ENCODE measurements at regions not wholly inside any gene's neighbourhood (a gene's known extent, or its start where the extent isn't known, plus 50 kb on each side); places are given as distances from the start of the nearest gene placed in this dataset.

GRCh38 chr12:19025582-19025981 is 104.0 kb upstream of the PLEKHA5 start:
- no peak for TF ChIP-seq ZFP3 (CRISPR knock-in tag; IDR thresholded peaks at IDR 0.05)
- no peak for TF ChIP-seq SNAI2 (CRISPR knock-in tag; IDR thresholded peaks at IDR 0.05)
- no peak for TF ChIP-seq GLIS3 (CRISPR knock-in tag; IDR thresholded peaks at IDR 0.05)
- no peak for TF ChIP-seq ZNF70 (CRISPR knock-in tag; IDR thresholded peaks at IDR 0.05)
- no peak for TF ChIP-seq ESRRG (CRISPR knock-in tag; IDR thresholded peaks at IDR 0.05)
- no peak for TF ChIP-seq PPARA (CRISPR knock-in tag; IDR thresholded peaks at IDR 0.05; ENCODE audit: borderline replicate concordance)
- no peak for TF ChIP-seq OSR1 (CRISPR knock-in tag; IDR thresholded peaks at IDR 0.05)
- TF ChIP-seq RARB (CRISPR knock-in tag; IDR thresholded peaks at IDR 0.05), result no peak
- TF ChIP-seq, protein P1, sequence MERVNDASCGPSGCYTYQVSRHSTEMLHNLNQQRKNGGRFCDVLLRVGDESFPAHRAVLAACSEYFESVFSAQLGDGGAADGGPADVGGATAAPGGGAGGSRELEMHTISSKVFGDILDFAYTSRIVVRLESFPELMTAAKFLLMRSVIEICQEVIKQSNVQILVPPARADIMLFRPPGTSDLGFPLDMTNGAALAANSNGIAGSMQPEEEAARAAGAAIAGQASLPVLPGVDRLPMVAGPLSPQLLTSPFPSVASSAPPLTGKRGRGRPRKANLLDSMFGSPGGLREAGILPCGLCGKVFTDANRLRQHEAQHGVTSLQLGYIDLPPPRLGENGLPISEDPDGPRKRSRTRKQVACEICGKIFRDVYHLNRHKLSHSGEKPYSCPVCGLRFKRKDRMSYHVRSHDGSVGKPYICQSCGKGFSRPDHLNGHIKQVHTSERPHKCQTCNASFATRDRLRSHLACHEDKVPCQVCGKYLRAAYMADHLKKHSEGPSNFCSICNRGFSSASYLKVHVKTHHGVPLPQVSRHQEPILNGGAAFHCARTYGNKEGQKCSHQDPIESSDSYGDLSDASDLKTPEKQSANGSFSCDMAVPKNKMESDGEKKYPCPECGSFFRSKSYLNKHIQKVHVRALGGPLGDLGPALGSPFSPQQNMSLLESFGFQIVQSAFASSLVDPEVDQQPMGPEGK (CRISPR knock-in tag; IDR thresholded peaks at IDR 0.05; ENCODE audit: borderline replicate concordance), result no peak
- TF ChIP-seq, protein P2, sequence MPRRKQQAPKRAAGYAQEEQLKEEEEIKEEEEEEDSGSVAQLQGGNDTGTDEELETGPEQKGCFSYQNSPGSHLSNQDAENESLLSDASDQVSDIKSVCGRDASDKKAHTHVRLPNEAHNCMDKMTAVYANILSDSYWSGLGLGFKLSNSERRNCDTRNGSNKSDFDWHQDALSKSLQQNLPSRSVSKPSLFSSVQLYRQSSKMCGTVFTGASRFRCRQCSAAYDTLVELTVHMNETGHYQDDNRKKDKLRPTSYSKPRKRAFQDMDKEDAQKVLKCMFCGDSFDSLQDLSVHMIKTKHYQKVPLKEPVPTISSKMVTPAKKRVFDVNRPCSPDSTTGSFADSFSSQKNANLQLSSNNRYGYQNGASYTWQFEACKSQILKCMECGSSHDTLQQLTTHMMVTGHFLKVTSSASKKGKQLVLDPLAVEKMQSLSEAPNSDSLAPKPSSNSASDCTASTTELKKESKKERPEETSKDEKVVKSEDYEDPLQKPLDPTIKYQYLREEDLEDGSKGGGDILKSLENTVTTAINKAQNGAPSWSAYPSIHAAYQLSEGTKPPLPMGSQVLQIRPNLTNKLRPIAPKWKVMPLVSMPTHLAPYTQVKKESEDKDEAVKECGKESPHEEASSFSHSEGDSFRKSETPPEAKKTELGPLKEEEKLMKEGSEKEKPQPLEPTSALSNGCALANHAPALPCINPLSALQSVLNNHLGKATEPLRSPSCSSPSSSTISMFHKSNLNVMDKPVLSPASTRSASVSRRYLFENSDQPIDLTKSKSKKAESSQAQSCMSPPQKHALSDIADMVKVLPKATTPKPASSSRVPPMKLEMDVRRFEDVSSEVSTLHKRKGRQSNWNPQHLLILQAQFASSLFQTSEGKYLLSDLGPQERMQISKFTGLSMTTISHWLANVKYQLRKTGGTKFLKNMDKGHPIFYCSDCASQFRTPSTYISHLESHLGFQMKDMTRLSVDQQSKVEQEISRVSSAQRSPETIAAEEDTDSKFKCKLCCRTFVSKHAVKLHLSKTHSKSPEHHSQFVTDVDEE (CRISPR knock-in tag; IDR thresholded peaks at IDR 0.05), result no peak
- TF ChIP-seq POU6F1 (CRISPR knock-in tag; IDR thresholded peaks at IDR 0.05; ENCODE audit: borderline replicate concordance, low read depth), result no peak
- TF ChIP-seq CREB5 (CRISPR knock-in tag; IDR thresholded peaks at IDR 0.05; ENCODE audit: low read depth), result no peak
- no peak for TF ChIP-seq ZNF8 (CRISPR knock-in tag; IDR thresholded peaks at IDR 0.05)
